HG03520 (cell line): ENCODE measurements at regions not wholly inside any gene's neighbourhood (a gene's known extent, or its start where the extent isn't known, plus 50 kb on each side); places are given as distances from the start of the nearest gene placed in this dataset.

Source experiments
- ATAC-seq: cut with Tn5 transposase; IDR thresholded peaks from one replicate; pipeline ENCODE4 v1.9.1; 2021; ENCODE audit warnings: mild to moderate bottlenecking, moderate library complexity; ENCODE audit not compliant: unreplicated experiment

- no peak for ATAC-seq
These were observed 271.4 kb upstream of the C11orf87 start for GRCh38 chr11:109150581-109150980.

GRCh38 chr11:109153836-109154235, 268.2 kb upstream of the C11orf87 start:
- ATAC-seq: no peak

DNA sequence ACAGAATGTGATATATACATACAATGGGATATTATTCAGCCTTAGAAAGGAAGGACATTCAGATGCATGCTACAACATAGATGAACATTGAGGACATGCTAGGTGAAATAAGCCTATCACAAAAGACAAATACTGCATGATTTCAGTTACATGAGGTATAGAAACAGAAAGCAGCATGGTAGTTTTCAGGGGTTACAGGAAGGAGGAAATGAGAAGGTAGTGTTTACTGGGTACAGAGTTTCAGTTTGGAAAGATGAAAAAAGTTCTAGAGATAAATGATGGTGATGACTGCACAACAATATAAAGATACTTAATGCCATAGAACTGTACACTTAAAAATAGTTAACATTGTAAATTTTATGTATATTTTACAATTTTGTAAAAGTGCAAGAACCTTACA, 266.7 kb upstream of the C11orf87 start:
- peak; percentile 85 for ATAC-seq

DNA sequence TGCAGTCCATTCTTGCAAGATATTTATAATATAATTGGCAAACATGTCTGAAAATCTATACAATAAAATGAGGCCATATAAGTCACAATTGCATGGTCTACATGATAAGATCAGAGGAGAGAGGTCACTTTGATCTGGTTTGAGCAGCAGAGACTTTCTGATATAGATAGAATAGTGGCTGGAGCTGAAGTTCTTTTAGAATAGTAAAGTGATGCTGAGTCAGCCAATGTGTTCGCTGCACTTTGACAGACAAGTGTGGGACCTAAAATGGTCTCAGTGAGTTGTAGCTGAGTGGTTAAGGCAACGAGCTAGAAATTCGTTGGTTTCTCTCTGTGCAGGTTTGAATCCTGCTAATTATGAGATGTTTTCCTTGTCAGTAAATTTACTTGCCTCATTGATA, 257.0 kb upstream of the C11orf87 start:
- ATAC-seq: no peak

DNA sequence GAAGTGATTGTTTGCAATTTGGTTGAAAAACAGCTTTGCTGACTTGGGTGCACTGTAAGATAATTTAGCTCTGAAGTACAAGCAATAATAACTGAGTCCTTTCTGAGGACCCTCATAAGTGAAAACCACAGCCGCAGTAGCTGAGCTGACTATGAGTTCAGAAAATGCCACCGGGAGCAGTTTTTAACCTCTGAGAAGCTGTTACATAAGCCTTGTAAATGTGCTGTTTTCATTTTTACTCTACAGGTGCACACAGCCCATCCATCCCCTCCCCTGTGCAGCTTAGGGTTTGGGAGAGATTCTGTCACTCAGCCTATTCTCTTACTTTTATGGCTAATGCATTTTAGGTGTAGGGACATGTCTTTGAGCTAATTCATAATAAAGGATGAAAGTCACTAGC, 255.5 kb upstream of the C11orf87 start:
- ATAC-seq: no peak

DNA sequence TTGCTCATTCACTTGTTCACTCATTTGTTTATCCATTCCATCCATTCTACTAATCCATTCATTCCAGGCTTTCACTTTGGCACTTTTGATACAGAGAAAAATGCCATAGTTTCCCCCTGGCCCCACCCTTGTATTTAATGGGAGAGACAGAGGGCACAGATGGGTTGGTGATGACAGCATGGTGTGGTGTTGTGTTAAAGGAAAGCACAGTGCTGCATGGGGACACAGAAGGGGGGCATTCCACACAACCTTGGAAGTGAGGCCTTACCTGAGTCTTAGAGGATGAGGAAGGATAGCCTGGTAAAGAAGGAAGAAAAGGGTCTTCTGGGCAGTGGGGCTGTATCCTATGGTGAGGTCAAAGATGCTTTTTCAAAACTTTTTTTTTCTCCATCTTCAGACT, 248.5 kb upstream of the C11orf87 start:
- ATAC-seq: no peak

DNA sequence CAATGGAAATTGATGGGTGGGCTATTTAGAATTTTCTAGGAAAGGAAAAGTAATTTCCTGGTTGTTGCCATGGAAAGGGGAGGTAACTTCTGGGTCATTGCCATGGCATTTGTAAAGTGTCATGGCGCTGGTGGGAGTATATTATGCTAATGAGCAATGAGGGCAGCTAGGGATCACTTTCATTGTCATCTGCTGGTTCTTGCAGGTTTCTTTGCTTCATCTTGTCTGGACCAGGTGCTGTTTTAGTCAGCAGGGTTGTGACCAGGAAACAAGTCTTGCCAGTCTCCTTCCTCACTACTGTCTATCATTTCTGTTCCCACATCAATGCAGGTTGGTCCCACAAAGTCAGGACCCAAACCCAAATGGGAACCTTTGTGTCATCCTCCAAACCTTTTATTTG, 237.6 kb upstream of the C11orf87 start:
- no peak for ATAC-seq

DNA sequence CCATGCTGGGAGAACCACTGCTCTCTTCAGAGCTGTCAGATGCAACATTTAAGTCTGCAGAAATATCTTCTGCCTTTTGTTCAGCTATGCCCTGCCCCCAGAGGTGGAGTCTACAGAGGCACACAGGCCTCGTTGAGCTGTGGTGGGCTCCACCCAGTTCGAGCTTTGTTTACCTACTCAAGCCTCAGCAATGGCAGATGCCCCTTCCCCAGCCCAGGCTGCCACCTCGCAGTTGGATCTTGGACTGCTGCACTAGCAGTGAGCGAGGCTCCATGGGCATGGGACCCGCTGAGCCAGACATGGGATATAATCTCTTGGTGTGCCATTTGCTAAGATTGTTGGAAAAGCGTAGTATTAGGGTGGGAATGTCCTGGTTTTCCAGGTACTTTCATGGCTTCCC, 229.1 kb upstream of the C11orf87 start:
- ATAC-seq: no peak

DNA sequence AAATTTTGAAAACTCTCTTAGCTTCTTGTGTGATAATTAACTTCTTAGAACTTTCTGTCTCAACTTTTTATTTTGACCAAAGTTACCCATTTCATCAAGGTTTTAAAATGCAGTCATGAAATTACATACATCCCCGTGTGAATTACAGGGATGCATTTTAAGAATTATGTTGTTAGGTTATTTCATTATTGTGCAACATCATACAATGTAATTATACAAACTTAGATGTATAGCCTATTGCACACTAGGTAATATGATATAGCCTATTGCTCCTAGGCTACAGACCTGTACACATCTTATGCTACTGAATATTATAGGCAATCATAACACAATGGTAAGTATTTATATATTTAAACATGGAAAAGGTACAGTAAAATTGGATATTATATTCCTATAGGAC, 228.1 kb upstream of the C11orf87 start:
- no peak for ATAC-seq

- ATAC-seq: no peak
These were observed 226.0 kb upstream of the C11orf87 start for GRCh38 chr11:109196016-109196415.

- no peak for ATAC-seq
These were observed 224.3 kb upstream of the C11orf87 start for GRCh38 chr11:109197656-109198055.

- no peak for ATAC-seq
These were observed 218.8 kb upstream of the C11orf87 start for GRCh38 chr11:109203176-109203575.

DNA sequence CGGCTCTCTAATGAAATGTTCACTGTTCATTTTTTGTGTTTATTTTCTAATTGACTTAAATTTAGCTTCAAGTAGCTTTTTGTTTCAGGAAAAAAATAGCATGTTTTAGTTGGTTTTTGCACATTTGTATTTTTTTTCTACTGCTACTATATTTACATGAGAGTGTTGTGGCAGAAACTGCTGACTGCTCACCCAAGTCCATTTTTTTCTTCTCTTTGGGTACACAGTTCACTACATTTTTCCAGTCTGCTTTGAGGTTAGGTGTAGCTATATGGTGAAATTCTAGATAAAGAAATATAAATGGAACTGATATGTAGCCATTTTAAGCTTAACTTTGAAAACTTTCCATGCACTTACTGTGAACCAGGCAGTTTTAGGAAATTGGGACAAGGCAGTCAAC, 216.7 kb upstream of the C11orf87 start:
- no peak for ATAC-seq

GRCh38 chr11:109208121-109208520, 213.9 kb upstream of the C11orf87 start:
- ATAC-seq: no peak

GRCh38 chr11:109209572-109209971, 212.4 kb upstream of the C11orf87 start:
- no peak for ATAC-seq

- no peak for ATAC-seq
These were observed 200.8 kb upstream of the C11orf87 start for GRCh38 chr11:109221190-109221589.

- ATAC-seq: no peak
These were observed 199.2 kb upstream of the C11orf87 start for GRCh38 chr11:109222761-109223160.

GRCh38 chr11:109223451-109223850, 198.5 kb upstream of the C11orf87 start:
- ATAC-seq: no peak

DNA sequence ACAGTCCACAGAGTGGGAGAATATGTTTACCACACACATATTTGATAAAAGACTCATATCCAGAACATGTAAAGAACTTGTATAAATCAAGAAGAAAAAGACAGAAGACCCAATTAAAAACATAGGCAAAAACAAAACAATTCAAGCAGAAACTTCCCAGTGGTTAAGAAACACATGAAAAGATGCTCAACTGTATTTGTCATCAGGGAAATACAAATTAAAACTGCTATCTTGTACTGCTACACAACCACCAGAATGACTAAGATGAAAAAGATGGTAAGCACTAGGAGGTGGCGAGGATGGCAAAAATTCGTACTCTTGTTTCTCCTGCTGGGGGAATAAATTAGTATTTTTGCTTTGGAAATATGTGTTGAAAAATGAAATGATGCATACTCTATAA, 192.3 kb upstream of the C11orf87 start:
- ATAC-seq: no peak

GRCh38 chr11:109236188-109236587, 185.8 kb upstream of the C11orf87 start:
- ATAC-seq: no peak

GRCh38 chr11:109236696-109237095, 185.3 kb upstream of the C11orf87 start:
- no peak for ATAC-seq

- no peak for ATAC-seq
These were observed 184.4 kb upstream of the C11orf87 start for GRCh38 chr11:109237636-109238035.

- ATAC-seq: no peak
These were observed 179.9 kb upstream of the C11orf87 start for GRCh38 chr11:109241988-109242536.

- no peak for ATAC-seq
These were observed 174.9 kb upstream of the C11orf87 start for GRCh38 chr11:109247071-109247470.
